ENCODE measurements at regions not wholly inside any gene's neighbourhood (a gene's known extent, or its start where the extent isn't known, plus 50 kb on each side); places are given as distances from the start of the nearest gene placed in this dataset.
A peak's percentile ranks its signal among the peaks of the same experiment; 100 is the strongest.

DNA sequence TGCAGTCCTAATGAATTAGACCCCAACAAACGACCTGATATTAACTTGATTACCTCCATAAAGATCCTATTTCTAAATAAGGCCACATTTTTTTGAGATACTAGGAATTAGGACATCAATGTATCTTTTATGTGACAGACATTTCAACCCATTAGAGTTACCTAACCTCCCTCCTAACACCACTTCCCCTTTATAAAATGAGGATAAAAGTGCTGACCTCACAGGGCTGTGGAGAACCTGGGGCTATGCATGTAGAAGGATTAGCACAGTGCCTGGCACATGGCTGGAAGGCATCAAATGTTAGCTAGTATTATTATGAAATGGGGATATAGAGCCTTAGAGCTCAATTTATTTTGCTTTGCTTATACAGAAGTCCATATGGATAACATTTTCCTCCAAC, 53.5 kb upstream of the LRRN1 start:
- DNase-seq, result peak; percentile 15

DNA sequence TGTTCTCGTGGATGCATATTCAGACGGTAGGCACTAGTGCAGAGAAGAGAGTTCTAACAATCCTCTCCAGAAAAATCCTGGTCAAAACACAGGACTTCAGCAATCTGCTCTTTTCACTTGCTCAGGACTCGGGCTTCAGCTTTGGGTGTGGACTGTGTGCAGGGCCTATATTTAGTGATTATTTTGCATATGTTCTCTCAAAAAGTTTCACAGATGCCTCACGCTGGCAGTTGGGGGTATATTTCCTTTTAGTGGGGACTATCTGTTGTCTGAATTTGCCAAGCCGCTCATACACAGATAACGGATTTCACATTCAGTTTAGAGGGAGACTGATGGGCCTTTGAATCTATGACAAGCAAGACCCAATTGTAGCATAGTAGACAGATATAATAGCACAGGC, 54.4 kb upstream of the LRRN1 start:
- DNase-seq, result no peak

DNA sequence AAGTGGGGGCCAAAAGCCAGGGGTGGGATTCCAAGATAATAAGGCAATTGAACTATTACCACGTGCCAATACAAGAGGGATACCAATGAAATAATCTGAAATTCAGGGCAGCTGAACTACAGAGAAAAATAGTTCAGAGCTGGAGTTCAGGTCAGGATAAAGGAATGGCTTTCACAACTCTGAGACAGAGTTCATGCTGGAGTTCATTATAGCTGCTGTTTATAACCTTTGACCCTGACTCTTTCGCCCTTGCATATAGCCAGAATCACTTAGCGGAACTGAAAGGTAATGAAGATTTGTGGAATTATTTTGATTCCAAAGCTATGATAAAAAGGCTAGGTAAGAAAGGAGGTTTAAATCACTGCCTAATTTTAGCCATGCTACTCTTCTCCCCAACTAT, 55.5 kb upstream of the LRRN1 start:
- no peak for DNase-seq

DNA sequence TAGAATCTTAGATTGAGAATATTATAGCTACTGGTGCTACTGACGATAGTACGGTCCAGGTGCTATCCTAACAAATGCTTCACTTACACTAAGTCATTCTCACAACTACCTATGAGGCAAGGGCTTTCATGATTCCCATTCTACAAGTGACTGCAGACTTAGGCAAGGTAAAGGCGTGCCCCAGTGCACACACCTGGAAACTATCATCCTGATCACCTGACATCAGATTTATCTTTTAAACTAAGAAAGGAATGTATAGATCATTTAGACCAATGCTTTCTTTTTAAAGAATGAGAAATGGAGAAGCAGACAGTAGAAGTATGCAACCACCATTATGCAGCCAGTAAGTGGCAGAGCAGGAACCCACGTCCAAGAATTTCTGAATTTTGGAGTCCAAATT, 59.2 kb upstream of the LRRN1 start:
- no peak for DNase-seq

DNA sequence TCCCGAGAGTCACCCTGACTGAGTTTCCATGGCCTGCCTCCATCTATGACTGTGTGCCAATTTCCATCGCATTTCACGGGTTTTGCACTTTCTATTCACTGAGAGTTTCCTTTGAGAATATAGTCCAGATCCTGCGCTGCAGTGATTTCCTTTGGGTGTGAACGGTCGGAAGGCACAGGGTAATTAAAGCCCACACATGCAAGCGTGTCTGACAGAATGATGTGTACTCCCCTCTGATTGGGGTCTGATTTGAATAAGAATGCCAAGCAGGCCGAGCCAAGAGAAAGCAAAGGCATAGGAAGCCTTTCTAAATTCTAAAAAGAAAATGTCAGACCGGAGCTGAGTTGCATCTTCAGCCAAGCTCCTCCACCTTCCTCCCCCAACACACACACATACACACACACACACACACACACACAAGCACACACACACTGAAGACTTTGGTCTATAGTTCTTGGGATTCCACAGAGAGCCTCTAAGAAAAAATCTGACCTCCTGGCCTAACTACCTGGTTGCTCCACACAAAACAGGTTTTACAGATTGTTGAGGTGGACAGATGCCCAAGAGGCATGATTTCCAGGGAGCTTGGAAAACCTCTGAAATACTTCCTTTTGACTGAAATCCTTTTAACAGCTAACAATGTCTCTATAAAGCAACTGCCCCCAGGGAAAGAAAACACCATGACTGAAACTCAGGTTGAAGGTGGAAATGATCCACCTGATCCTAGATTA, 59.7 kb upstream of the LRRN1 start:
- no peak for DNase-seq

DNA sequence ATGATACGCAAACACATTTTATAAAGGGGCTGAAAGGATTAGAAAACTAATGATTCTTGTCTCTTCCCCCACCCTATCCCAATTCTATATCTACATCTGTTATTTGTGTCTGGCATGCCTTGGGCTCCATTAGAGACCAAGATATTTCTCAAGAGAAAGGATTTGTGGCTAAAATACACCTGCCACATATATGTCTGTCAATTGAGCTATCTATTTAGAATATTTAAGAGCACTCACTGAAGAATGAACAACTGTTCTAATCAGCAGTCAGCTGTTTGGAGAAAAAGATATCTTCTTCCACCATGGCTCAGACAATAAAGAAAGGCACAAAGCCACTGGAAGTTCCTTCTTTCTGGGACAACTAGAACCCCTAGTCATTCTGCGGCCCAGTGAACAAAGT, 61.7 kb upstream of the LRRN1 start:
- DNase-seq, result no peak

DNA sequence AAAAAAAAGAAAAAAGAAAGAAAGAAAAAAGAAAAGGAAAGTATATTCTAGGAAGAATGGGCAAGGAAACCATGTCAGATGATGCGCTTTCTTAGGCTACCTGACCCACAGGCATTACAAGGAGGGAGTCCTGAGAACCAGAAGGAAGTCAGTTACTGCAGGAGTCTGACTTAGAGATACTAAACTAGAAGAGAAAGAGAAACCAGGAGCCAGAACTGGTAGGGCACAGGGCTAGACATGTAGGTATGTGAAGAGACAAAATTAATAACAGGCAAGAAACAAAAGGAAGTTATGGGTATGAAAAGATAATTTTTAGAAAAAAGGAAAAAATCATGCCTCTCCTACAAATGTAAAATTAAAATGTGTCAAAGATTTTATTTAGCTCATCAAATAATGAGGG, 63.3 kb upstream of the LRRN1 start:
- no peak for DNase-seq

DNA sequence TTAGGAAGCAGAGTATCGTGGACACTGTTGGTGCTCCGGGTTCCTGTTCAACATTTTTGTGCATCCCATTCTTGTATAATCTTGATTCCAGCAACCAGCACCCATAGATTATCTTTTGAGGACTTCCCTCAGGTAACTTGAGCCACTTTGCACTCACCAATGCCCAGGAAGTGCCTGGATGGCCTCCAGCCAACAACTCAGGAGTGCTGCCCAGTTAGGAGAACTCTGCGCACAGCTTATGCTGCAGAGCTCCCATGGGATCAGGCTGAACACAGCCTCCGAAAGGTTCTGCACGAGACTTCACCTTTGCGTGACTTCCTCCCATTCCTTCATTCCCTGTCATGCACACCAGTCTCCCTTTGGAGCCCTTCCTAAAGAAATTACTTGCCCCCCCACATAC, 64.3 kb upstream of the LRRN1 start:
- DNase-seq, result no peak

DNA sequence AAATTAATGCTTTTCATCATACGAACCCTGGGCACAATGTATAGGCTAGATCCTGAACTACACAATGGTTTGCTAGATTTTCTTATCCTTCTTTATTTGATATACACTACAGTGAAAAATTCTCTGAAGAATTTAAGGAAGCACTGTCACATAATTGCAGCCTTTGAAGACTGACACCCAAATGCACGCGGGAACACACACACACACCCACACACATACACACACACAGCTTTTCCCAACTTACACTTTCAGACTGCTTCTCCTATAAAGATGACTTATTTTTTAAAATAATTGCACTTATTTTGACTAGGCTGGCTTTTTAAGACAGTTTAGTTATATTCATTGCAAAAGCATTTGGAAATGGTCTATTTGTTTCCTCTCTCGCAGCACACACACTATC, 70.0 kb upstream of the LRRN1 start:
- no peak for DNase-seq

DNA sequence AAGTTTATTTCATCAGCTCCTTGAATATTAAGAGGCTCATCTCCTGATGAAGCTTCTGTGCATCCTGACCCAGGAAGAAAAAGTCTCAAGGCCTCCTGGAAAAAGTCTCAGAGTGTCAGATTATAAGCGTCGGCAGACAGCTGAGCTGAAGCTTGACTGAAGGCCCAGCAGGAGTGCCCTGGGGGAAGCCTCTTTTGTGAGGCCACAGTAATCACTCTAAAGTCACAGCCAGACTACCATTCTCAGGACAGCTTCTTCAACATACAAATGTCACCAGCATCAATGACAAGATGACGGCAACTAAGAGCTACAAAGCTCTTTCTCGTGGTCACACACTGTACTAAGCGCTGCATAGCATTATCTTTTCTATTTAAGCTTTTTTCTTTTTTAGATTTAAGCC, 72.7 kb upstream of the LRRN1 start:
- DNase-seq, result no peak

DNA sequence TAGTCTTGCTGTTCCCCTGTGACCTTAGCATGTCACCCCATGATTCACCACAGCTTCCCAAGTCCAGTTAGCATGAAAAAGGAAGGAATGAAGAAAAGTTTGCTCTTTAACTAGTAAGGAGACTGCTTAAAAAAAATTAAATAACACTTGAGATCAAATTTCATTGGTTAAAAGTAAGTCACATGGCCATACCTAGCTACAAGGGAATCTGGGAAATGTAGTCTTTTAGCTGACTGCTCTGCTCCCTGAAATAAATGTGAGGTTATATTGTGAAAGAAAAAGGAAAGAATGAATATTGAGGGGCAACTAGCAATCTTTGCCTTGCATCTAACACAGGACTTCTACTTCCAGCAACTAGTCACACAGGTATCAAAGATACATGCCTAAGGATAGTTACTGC, 84.7 kb upstream of the LRRN1 start:
- DNase-seq, result peak; percentile 15

DNA sequence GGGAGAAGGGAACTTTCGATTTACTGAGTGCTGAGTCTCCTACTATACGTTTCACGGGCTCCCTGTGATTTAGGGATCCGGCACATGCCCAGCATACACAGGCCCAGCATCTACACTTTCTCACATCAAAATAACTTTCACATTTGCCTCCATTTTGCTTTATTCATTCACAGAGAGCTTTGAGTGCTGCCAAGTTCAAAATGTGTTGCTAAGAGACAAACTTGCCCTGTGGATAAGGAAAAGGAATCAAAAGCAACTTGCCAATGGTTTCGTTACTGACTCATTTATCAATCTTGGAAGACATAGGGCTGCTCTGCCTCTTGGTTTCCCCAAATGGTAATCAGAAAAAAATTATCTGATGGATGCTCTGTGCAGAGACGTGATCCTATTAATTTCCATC, 86.3 kb upstream of the LRRN1 start:
- no peak for DNase-seq

DNA sequence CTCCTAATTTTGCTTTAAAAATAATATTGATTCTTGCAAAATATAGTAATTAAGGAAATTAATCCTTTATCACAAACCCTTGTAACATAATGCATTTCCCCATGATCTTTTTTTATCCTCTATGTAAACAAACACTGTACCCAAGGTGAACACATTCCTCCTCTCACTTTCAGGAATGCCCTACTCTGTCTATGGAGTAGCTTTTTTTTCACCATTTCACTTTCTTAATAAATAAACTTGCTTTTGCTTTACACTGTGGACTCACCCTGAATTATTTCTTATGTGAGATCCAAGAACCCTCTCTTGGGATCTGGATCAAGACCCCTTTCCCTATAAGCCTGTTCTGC, 90.5 kb upstream of the LRRN1 start:
- no peak for DNase-seq

DNA sequence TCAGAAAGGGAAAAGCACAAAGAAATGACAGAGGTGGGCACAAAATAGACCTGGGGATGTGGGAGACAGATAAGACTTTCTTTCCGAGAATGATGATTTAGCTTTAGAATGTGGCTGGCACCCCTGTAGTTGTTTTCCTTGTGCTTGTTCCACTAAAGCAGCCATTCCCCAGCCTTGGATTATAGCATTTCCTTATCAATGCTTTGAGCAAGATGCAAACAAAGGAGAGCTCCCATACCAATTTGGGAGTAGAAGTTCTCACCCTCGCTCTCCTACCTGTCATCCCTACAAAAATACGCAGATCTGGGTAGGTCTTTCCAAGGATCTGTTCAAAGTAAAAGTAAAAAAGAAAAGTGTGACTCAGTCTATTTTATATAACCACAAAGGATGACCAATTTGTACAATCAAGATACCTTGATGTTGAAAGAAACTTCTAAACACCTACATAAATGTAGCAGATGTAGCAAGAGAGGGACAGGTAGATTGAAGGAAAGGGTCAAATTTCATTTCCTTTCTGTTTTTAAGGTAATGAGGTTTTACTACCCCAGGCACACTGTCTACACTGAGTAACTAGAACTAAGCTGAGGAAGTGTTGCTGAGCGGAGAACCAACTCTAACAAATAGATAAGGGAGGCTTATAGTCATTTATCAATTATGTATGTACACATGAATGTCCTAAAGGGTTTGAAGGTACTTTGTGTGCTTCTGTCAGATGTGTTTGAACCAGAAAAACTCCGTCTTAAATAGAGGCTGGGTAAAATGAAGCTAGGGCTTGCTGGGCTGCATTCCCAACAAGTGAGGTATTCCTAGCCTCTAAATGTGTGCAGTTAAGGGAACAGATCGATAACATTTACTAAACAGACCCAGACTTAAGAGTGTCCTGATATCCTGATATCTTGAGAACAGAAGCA, 91.1 kb upstream of the LRRN1 start:
- DNase-seq, result no peak

DNA sequence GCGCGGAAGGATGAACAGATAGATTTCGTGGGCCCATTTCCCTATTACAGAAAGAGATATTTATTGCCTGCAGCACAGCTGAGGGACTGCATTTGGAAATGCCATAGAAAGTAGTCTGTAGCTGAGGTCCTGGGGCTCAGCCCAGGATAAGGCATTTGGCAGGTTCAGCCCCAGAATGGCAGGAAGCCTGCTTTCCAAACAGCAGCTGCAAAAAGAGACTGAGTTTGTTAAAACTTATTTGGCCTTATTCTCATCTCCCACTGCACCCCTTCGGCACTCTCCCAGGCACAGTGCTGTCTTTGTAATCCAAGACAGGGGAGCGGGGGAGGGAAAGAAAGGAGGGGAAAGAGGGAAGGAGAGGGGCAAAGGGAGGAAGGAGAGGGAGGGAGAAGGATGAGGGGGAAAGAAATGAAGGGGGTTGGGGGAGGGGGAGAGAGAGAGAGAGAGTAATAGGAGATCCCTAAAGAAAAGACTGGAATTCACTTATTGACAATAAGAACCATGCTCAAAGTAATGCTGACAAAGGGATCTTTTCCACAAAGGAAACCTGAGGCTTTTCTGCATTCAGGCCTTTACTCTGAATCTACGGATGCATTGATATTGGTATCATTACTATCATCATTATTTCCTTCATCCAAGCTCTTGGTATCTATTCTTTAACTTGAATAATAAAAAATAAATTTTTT, 94.0 kb upstream of the LRRN1 start:
- DNase-seq, result no peak

DNA sequence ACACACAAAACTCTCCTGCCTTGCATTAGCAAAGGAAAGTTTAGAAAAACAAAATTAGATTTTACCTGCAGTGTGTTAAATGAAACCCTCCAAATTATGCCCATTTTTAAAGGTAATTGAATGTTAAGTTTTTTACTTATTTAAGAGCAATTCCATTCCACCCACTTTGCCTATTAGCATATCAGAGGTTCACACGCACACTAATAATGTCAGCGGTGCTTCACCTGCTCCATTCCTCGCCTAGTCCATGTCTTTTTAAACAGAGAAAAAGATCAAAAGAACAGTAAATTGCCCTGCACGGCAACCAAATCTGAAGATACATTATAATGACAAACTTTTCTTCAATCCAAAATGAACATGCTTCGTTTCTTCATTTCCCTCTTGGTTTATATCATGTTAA, 97.3 kb upstream of the LRRN1 start:
- DNase-seq, result no peak

DNA sequence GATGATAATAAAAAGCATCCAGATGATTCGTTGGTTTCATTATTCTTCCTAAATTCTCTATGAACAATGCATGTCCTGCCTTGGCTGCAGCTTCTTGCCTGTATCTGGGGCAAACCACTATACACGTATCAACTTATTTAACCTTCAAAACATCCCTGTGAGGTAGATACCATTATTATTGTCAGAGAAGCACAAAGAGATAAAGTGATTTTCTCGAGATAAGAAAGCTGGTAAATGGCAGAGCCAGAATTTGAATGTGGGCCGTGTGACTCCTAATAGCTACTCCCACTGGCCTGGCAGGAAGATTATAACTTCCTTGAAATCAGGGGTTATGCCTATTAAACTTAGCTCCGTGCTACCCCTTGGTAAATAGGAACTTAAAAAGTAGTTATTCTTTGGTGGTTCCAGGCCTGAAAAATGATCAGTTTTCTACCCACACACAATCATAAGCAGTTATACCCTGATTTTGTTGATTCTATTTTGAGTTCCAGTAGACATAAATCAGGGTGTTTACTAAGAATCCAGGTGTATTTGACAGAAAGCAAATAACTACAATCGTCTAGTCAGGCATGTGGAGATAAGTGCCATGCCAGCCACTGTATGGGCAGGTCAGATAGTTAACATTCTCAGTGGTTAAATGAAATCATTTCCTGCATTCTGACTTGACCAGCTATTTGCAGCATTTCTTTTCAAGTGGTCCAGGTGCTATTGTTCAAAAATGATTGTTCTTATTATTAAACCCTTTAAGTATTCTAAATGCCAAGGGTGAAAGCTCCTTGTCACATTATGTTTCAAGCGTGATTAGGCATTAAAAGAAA, 99.2 kb upstream of the LRRN1 start:
- DNase-seq, result no peak

DNA sequence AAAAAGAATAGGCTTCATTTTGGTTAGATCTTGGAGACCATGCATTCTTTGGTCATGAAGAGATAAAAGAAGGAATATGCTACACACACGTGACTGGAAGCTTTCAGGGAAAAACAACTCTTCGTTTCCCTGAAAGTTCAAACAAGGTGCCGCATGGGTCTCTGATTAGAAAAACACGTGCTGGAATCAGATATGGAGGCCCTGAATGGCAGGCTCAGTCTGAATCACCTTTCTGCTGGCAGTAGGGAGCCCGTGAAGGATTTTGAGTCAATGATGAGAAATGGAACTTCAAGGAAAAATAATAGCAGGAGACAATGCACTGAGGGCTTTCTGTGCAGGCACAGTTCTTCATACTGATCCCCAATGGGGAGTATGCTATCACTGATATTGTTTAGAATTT, 99.8 kb upstream of the LRRN1 start:
- DNase-seq, result no peak

DNA sequence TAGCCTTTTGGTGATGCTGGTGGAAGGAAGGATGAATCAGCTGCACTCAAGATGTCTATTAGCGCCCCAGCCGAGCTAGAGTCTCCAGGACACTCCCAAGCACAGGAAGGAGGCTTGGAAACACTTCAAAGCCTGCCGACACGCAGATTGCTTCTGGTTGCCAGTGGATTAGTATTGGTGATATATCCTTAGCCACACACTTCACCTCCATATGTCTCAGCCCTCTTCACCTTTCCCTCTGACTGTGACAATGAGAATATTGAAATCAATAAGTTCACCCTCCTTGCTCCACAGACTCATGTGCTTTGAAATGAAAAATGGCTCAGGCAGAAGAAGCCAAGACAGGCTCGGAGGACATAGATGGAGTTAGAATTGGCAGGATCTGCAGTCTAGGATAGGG, 102.9 kb upstream of the LRRN1 start:
- no peak for DNase-seq

DNA sequence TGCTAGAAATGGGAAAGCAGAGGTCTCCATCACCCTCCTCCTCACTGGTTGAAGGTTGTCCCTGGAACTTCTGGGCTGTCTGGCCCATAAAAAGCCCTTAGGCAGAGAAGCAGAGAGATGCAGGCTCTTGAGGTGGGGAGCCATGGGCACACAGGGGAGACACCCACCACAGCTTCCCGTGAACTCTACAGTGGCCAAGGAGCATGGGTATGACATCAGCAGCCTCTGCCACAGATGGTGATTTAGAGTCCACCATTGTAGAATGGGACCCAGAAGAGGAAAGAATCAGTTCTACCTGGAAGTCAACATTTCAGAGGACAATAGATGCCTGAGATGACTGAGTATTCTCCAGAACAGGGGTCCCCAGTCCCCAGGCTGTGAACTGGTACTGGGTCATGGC, 105.6 kb upstream of the LRRN1 start:
- no peak for DNase-seq

DNA sequence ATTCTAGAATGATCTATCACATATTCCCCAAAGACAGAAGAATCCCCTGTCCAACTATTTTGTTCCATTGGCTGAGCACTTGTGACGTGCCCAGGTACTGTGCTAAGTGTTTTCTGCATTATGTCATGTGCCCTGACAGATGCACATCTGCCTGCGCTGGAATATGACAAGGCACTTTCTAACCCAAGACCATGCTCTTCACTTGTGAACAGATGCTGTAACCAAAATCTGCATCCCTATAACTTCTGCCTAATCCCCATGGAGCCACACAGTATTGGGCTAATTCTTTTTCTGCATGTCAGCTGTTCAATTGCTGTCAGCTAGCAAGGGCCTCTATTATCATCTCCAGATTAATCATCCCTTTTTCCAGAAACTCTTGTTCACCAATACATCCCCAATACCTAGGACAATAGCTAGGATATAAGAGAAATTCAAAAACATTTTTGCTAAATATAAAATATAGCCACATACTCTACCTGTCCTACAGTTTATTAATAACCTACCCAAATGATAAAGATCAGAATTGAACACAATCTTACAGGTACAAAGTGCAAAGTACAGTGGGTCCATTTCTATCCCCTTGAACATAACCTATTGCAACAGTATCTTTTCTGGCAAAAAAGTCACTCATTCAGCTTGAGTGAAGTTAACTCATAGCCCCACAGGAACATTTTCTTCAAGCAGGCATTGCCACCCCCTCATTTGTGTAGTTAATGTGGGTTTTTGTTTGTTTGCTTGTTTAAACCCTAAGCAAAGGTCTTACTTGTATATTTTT, 109.4 kb upstream of the LRRN1 start:
- no peak for DNase-seq

DNA sequence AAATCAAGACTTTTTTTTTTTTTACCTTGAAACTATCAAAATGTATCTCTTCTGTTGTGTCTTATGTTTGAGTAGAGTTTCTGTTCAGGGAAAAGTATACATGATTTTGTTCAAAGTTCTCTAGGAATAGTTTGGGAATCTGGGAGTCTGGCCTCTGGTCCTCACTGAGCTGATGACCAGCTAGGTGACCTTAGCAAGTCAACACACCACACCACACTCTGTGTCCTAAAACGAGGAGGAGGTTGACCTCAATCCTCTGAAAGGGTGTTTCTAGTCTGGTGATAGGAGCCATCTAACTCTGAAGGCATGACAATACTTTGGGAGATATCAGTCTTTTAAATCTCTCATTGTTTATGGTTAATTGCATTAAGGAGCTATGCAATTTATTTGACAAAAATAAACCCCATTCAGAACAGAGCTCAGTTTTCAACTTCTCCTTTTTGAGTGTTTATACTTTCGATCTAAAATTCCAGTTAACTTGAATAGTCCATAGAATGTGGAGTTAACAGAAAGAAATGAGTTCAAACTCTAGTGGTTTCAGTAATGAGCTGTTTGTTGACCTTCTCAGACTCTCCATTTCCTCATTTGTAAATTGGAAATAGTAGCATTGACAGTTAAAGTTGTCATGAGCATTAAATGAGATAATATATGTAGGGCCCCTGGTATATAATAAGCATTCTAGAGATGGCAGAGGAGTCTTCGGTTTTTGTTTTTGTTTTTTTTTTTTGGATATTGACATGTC, 112.2 kb upstream of the LRRN1 start:
- no peak for DNase-seq

Measured in hematopoietic multipotent progenitor cell treated with erythropoietin and hydrocortisone succinate and interleukin-3 and kit ligand, for 6 days (in vitro differentiated cells).